ENCODE measurements at regions not wholly inside any gene's neighbourhood (a gene's known extent, or its start where the extent isn't known, plus 50 kb on each side); places are given as distances from the start of the nearest gene placed in this dataset.
"Not testable (repeated sequence)": the region's sequence is repeated elsewhere in the genome, so short reads cannot be mapped to it uniquely, and the experiment has no call there.

DNA sequence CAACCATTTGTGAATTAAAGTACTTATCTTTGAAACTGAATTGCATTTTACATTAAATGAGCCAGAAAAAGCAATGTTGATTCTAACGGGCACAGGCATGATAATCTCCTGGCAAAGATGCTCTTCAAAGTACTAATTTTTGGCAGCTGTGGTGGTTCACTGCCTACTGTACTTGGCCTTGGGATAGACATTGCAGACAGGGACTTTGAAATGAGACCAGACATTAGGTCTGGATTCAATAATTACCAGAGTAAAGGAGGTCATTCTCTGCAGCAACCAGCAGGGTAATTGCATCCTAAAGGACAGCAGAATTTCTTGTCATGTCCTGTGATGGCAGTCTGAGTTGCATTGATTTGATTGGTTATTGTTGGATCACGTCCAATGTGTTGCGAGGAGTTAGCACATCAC, 986.5 kb downstream of the TDRD15 start:
- DNase-seq (ENCODE audit: low spot score) = no peak

DNA sequence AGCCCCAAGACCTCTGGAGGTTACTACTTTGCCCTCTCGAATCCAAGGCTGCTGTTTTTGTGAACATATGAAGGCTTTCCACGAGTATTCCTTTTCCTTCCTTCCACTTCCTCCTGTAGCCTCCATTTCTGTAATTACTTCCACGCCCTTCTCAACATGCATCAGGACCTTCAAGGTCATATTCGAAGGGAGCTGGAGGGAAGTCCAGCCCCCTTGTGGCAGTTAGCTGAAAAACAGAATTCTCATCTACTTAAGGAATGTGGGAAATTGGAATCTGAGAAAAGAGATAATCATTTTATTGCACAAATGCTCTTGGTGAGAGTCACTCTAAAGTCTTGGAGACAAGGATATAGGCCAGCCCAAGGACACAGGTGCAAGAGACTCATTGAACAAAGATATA, 1000.2 kb downstream of the TDRD15 start:
- DNase-seq (ENCODE audit: low spot score) = peak; percentile 1

GRCh38 chr2:22126106-22126505, 1002.3 kb downstream of the TDRD15 start:
- no peak for DNase-seq (ENCODE audit: low spot score)

DNA sequence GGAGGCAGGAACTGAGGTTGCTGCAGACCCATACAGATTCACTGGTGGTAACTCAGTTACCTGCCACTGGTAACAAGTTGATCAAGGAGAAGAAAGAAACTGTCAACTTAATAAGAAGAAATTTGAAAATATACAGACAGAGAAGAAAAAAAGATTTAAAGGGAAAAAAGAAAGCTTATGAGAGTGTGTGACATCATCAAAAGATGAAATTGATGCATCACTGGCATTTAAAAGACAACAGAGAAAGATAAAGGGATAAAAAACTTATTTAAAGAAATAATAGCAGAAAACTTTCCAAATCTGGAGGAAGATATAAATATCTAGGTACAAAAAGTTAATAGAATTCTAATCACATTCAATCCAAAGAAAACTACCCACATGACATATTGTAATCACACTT, 1003.2 kb downstream of the TDRD15 start:
- no peak for DNase-seq (ENCODE audit: low spot score)

GRCh38 chr2:22134421-22134820, 1010.7 kb downstream of the TDRD15 start:
- DNase-seq (ENCODE audit: low spot score) = peak; percentile 4

DNA sequence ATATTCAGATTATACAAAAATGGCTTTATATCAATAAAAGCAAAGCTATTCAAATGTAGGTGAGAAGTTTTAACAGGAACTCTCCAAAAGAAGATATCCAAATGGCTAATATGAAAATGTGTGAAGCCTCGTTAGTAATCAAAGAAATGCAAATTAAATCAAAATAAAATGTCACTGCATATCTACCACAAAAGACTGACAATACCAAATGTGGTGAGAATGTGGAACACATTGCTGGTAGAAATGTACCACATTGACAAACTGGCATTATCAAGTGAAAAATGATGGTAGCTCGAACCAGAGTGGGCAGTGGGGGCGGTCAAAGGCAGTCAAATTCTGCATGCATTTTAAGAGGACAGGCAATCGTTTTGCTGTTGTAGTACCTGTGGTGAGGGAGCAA, 1012.7 kb downstream of the TDRD15 start:
- DNase-seq (ENCODE audit: low spot score) = no peak

- no peak for DNase-seq (ENCODE audit: low spot score)
Observed at GRCh38 chr2:22143840-22144239, 1020.1 kb downstream of the TDRD15 start.

DNA sequence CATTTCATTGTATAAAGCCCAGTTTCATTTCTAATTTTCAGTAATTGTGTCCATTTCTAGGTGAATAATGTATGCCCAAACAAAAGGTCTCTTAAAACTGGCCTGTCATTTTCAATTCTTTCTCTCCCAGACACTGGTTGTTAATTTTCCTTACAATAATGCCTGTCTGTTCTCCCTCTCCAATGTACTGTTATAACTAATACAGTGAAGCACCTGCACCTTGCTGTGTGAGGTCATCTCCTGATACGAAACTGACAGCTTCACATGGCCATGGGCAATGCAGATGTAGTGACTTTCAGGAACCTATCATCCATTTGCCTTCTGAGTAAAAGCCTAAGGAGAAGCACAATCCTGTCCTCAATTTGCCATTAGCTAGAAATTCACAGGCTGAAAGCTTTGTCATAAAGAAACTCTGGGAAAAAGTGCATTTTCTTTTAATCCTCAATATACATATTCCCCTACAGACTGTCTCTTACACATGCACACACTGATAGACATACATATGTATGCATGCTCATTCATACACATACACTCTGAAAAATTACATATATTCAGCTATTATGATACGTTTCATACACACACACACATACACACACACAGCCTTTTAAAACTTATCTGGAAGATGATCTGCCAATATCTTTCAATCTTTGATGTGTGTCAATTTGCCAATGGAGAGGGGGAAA, 1030.3 kb downstream of the TDRD15 start:
- no peak for DNase-seq (ENCODE audit: low spot score)

DNA sequence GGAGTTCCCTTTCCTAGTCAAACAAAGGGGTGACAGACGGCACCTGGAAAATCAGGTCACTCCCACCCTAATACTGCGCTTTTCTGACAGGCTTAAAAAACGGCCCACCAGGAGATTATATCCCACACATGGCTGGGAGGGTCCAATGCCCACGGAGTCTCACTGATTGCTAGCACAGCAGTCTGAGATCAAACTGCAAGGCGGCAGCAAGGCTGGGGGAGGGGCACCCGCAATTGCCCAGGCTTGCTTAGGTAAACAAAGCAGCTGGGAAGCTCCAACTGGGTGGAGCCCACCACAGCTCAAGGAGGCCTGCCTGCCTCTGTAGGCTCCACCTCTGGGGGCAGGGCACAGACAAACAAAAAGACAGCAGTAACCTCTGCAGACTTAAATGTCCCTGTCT, 1032.9 kb downstream of the TDRD15 start:
- not testable (repeated sequence) for DNase-seq (ENCODE audit: low spot score)

DNA sequence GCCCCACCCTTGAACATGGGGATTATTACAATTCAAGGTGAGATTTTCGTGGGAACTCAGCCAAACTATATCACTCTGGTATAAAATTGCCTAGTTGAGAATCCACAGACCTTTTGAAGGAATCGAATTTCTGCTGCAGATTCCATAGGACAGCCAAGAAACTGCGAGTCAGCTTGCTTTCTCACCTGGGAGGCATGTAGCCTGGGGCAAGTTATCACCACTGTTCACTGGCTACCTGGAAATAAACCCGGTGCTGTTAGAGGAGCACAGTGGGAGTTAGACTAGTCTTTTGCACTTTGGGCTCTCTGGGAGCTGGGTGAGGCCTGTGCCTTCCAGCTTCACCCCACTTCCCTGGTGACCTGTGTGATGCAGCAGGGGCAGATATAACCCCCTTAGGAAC, 1043.5 kb downstream of the TDRD15 start:
- DNase-seq (ENCODE audit: low spot score) = no peak

- no peak for DNase-seq (ENCODE audit: low spot score)
Observed at GRCh38 chr2:22175003-22175402, 1051.2 kb downstream of the TDRD15 start.

DNA sequence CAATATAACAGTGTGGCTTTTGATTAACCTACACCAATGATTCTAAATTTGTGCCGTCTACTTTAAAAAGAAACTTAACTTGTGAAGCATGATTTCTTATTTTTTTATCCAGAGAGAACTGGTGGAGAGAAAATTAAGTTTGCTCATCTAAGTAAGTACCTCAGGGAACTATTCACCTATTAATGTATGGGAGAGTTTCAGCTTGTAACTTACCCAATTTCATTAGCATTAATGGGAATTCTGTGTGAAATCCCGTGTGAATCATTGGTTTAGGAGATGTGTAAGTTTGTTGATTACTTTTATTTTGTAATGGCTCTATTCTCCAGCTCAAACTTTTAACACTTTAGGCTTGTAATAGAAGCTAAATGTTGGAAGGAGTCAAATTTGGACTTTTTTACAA, 1061.5 kb downstream of the TDRD15 start:
- DNase-seq (ENCODE audit: low spot score) = no peak

DNA sequence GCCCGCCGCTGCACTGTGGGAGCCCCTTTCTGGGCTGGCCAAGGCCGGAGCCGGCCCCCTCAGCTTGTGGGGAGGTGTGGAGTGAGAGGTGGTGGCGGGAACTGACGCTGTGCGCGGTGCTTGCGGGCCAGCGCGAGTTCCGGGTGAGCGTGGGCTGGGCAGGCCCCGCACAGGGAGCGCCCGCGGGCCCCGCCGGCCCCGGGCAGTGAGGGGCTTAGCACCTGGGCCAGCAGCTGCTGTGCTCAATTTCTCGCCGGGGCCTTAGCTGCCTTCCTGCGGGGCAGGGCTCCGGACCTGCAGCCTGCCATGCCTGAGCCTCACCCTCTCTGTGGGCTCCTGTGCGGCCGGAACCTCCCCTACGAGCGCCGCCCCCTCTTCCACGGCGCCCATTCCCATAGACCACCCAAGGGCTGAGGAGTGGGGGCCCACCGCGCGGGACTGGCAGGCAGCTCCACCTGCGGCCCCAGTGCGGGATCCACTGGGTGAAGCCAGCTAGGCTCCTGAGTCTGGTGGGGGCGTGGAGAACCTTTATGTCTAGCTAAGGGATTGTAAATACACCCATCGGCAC, 1062.6 kb downstream of the TDRD15 start:
- DNase-seq (ENCODE audit: low spot score) = not testable (repeated sequence)

DNA sequence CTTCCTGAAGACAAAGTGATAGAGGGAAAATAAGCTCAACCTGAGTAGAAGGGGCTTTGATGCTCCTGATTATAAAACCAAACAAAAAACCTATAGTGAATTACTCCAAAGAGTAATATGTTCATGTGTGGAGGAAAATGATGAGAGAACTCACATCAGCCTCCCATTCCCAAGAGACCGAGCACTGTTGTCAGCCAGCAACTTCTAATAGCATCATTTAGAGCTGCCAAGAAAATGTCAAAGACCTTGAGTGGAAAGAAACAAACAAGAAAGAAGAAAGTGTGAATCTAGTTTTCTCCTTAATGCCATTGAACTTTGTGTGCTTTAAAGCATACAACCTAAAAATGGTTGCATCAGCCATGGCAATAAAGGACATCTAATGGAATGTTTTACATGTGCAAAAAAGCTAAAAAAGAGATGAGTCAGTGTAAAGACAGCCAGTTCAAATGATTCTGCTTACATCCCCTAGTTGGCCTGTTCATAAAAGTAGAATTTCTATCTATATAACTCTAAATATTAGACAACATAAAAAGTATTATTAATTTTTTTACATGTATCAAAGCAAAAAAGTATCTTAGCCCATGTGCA, 1066.2 kb downstream of the TDRD15 start:
- peak; percentile 1 for DNase-seq (ENCODE audit: low spot score)

GRCh38 chr2:22194218-22194617, 1070.5 kb downstream of the TDRD15 start:
- DNase-seq (ENCODE audit: low spot score) = no peak

DNA sequence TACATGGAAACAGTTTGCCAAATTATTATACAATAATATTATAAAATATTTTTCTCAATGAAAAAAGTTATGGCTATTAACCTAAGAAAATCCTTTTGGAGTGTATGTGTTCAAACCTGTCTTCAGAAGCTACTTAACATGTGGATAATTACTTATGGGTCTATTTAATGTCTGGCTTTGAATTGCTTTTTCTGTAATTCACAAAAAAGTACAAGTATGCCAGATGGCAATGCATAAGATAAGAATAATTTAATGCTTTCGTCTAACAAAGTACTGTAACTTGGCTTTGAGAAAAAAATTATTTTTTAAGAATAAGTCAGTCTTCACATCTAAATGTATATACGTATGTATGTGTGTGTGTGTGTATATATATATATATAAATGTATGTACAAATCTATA, 1073.0 kb downstream of the TDRD15 start:
- no peak for DNase-seq (ENCODE audit: low spot score)

DNA sequence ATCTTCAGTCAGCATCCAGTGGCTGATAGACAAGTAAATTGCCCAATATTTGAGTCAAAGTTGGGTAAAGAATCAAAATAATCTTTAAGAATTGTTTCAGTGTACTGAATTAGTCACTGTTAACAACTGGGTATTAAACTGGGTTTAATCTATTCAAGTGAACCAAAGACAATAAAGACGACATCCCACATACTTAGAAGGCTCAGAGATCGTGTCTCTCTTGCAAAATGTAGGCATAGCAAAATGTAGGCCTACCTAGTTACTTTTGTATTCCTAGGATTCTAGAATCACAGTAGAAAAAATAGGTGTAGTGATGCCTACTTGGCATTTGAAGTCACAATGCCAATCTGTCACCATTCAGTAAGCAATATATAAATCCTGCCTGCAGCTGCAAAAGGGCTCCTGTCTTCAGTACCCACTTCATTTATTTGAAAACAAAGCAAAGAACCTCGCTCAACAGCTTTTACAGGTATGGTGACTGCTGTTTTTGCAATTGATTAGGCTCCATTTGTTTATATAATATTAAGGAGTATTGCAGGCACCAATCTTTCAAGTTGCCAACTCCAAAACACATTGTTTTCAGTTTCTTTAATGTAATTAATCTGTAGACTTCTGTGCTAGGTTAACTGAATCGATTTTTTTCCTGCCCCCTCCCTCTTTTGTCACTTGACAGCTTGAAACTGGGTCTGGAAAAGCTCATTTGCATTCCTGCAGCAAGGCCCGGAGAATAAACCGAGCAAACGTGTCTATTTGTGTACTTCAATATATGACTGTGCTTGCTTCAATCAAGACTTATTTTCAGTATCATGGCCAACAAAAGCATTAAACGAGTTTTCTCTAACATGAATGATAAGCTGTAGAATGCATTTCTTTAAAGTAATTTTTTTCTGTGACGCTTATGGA, 1074.9 kb downstream of the TDRD15 start:
- no peak for DNase-seq (ENCODE audit: low spot score)

DNA sequence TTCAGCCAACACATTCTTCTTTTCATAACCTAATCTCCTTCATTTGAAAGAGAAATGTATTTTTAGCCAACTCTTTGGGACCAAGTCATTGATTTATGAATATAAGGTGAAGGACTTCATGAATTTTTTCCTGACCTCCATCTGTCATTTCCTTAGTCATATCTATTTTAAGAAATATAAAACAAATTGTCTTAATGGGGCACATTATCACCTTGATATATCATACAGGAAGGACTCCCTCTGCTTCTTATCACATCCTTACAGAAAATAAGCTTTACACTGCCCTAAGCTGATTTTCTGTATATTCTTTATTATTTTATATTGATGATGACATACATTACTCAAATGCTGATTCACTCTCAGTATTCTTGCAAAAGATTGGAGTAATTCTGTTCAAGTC, 1076.2 kb downstream of the TDRD15 start:
- DNase-seq (ENCODE audit: low spot score) = no peak

GRCh38 chr2:22209545-22209944, 1085.8 kb downstream of the TDRD15 start:
- DNase-seq (ENCODE audit: low spot score) = no peak

DNA sequence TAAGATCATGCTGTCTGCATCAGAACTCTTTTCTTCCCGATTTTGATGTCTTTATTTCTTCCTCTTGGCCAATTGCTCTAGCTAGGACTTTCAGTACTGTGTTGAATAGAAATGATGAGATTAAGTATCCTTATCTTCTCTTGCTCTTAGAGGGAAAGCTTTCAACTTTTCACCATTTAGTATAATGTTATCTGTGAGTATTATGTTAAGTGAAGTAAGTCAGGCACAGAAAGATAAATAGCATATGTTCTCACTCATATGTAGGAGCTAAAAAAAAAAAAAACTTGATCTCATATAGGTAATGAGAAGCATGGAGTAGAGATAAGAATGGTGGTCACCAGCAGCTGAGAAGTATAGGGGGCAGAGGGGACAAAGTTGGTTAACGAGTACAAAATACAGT, 1089.5 kb downstream of the TDRD15 start:
- no peak for DNase-seq (ENCODE audit: low spot score)

GRCh38 chr2:22215517-22215916, 1091.7 kb downstream of the TDRD15 start:
- no peak for DNase-seq (ENCODE audit: low spot score)

DNA sequence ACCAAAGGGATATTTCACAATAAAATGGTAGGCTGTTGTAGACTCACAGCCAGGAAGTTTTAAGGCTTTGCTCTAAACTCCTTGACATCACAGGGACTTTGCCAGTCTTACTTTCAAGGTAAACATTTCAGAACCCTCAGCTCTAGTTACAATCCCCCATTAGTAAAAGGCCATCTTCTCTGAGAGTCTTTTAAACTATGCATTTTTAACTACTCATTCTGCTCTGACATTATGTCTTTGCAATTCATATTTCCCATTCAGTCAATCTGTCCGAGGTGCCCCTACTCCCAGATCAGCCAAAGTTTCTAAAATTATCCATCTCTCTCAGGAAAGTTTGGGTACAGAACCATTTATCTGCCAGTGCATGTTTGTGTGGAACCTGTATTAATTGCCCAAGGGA, 1094.1 kb downstream of the TDRD15 start:
- no peak for DNase-seq (ENCODE audit: low spot score)

- peak; percentile 17 for DNase-seq (ENCODE audit: low spot score)
Observed at GRCh38 chr2:22221006-22221405, 1097.2 kb downstream of the TDRD15 start.
